ENCODE measurements at regions not wholly inside any gene's neighbourhood (a gene's known extent, or its start where the extent isn't known, plus 50 kb on each side); places are given as distances from the start of the nearest gene placed in this dataset.
A peak's percentile ranks its signal among the peaks of the same experiment; 100 is the strongest.

- H3K27me3 ChIP-seq (ENCODE audit: control insufficient read depth, insufficient read depth, low read length), result peaks cover 4% of the 10 kb centered on the region
- no peak overlapping the region for H3K4me3 ChIP-seq (ENCODE audit: low read depth, low read length)
- H3K36me3 ChIP-seq (ENCODE audit: control insufficient read depth, insufficient read depth, low read length), result no peaks in the 10 kb centered on the region
- DNase-seq (ENCODE audit: low read depth), result no peak
- FAIRE-seq, result no peak
- no peak for TF ChIP-seq CTCF (IDR thresholded peaks at IDR 0.05; ENCODE audit: insufficient read depth, low read length, severe bottlenecking)
Observed at GRCh38 chr7:157077021-157077420, 61.7 kb upstream of the UBE3C start.

- DNase-seq (ENCODE audit: low read depth), result no peak
- no peak for FAIRE-seq
- H3K27me3 ChIP-seq (ENCODE audit: control insufficient read depth, insufficient read depth, low read length), result peaks cover 4% of the 10 kb centered on the region
- no peaks in the 10 kb centered on the region for H3K36me3 ChIP-seq (ENCODE audit: control insufficient read depth, insufficient read depth, low read length)
- TF ChIP-seq CTCF (IDR thresholded peaks at IDR 0.05; ENCODE audit: insufficient read depth, low read length, severe bottlenecking), result no peak
- H3K4me3 ChIP-seq (ENCODE audit: low read depth, low read length), result peak overlapping the region; percentile 1
Observed at GRCh38 chr7:157077986-157078644, 60.6 kb upstream of the UBE3C start.

- Histone ChIP-seq H3K4me3 (ENCODE audit: low read depth, low read length) (no peak overlapping the region), H3K36me3 (ENCODE audit: control insufficient read depth, insufficient read depth, low read length) (no peaks in the 10 kb centered on the region), H3K27me3 (ENCODE audit: control insufficient read depth, insufficient read depth, low read length) (peaks cover 4% of the 10 kb centered on the region)
- DNase-seq (ENCODE audit: low read depth) (no peak), FAIRE-seq (no peak)
- no peak for TF ChIP-seq CTCF (IDR thresholded peaks at IDR 0.05; ENCODE audit: insufficient read depth, low read length, severe bottlenecking)
Observed at GRCh38 chr7:157079116-157079515, 59.6 kb upstream of the UBE3C start.

GRCh38 chr7:157080111-157080730 lies 58.5 kb upstream of the UBE3C start:
- Histone ChIP-seq H3K4me3 (ENCODE audit: low read depth, low read length) (no peak overlapping the region), H3K27me3 (ENCODE audit: control insufficient read depth, insufficient read depth, low read length) (peaks cover 4% of the 10 kb centered on the region), H3K36me3 (ENCODE audit: control insufficient read depth, insufficient read depth, low read length) (no peaks in the 10 kb centered on the region)
- DNase-seq (ENCODE audit: low read depth) (peak; percentile 22), FAIRE-seq (no peak)
- TF ChIP-seq CTCF (IDR thresholded peaks at IDR 0.05; ENCODE audit: insufficient read depth, low read length, severe bottlenecking), result no peak

GRCh38 chr7:157086508-157087187 lies 52.1 kb upstream of the UBE3C start:
- Histone ChIP-seq H3K36me3 (ENCODE audit: control insufficient read depth, insufficient read depth, low read length) (no peaks in the 10 kb centered on the region), H3K4me3 (ENCODE audit: low read depth, low read length) (no peak overlapping the region), H3K27me3 (ENCODE audit: control insufficient read depth, insufficient read depth, low read length) (no peaks in the 10 kb centered on the region)
- TF ChIP-seq CTCF (IDR thresholded peaks at IDR 0.05; ENCODE audit: insufficient read depth, low read length, severe bottlenecking), result no peak
- FAIRE-seq (no peak), DNase-seq (ENCODE audit: low read depth) (no peak)

Measured in bronchial epithelial cell (primary cell).